ENCODE measurements at regions not wholly inside any gene's neighbourhood (a gene's known extent, or its start where the extent isn't known, plus 50 kb on each side); places are given as distances from the start of the nearest gene placed in this dataset.

- FAIRE-seq (no peak), DNase-seq (ENCODE audit: low read depth) (no peak)
- H3K27ac ChIP-seq (ENCODE audit: low read depth, low read length) = no peak overlapping the region
- no peak for TF ChIP-seq EZH2 (IDR thresholded peaks at IDR 0.05; ENCODE audit: insufficient read depth, low read length)
- Mint-ChIP-seq H3K36me3 (ENCODE audit: low read depth, unreplicated experiment) (no peaks in the 10 kb centered on the region), H3K4me3 (ENCODE audit: unreplicated experiment) (no peak overlapping the region), H3K4me1 (ENCODE audit: low read depth, unreplicated experiment) (peaks cover 34% of the 10 kb centered on the region), H3K9me3 (ENCODE audit: unreplicated experiment) (no peaks in the 10 kb centered on the region), H3K27me3 (ENCODE audit: low read depth, unreplicated experiment) (no peaks in the 10 kb centered on the region), H3K27ac (ENCODE audit: unreplicated experiment) (peak overlapping the region; percentile 6)
- peaks cover 13% of the 10 kb centered on the region for H3K4me1 ChIP-seq (ENCODE audit: insufficient read depth, low read length)
- H3K4me3 ChIP-seq (ENCODE audit: insufficient read depth, low read depth, low read length) = no peak overlapping the region
- H3K27me3 ChIP-seq (ENCODE audit: insufficient read depth, low read length) = no peaks in the 10 kb centered on the region
- no peaks in the 10 kb centered on the region for H4K20me1 ChIP-seq (ENCODE audit: insufficient read depth, low read length)
- no peaks in the 10 kb centered on the region for H3K36me3 ChIP-seq (ENCODE audit: insufficient read depth, low read length)
- H2AFZ ChIP-seq (ENCODE audit: low read depth, low read length) = no peak overlapping the region
- no peaks in the 10 kb centered on the region for H3K9me3 ChIP-seq (ENCODE audit: insufficient read depth, low read depth, low read length)
- H3K4me2 ChIP-seq (ENCODE audit: low read length) = no peak overlapping the region
- no peaks in the 10 kb centered on the region for H3K79me2 ChIP-seq (ENCODE audit: insufficient read depth, low read length)
- no peak overlapping the region for H3K9ac ChIP-seq (ENCODE audit: low read length)
Observed at GRCh38 chr7:30221764-30222163, 62.6 kb upstream of the ZNRF2 start.

- Histone ChIP-seq H3K9ac (ENCODE audit: low read length) (no peak overlapping the region), H2AFZ (ENCODE audit: low read depth, low read length) (no peak overlapping the region), H3K36me3 (ENCODE audit: insufficient read depth, low read length) (no peaks in the 10 kb centered on the region), H3K4me3 (ENCODE audit: insufficient read depth, low read depth, low read length) (no peak overlapping the region), H3K9me3 (ENCODE audit: insufficient read depth, low read depth, low read length) (no peaks in the 10 kb centered on the region), H4K20me1 (ENCODE audit: insufficient read depth, low read length) (no peaks in the 10 kb centered on the region), H3K79me2 (ENCODE audit: insufficient read depth, low read length) (no peaks in the 10 kb centered on the region), H3K27ac (ENCODE audit: low read depth, low read length) (no peak overlapping the region), H3K4me2 (ENCODE audit: low read length) (no peak overlapping the region), H3K27me3 (ENCODE audit: insufficient read depth, low read length) (no peaks in the 10 kb centered on the region), H3K4me1 (ENCODE audit: insufficient read depth, low read length) (peaks cover 13% of the 10 kb centered on the region)
- Mint-ChIP-seq H3K36me3 (ENCODE audit: low read depth, unreplicated experiment) (no peaks in the 10 kb centered on the region), H3K4me3 (ENCODE audit: unreplicated experiment) (no peak overlapping the region), H3K4me1 (ENCODE audit: low read depth, unreplicated experiment) (peaks cover 38% of the 10 kb centered on the region), H3K9me3 (ENCODE audit: unreplicated experiment) (no peaks in the 10 kb centered on the region), H3K27me3 (ENCODE audit: low read depth, unreplicated experiment) (no peaks in the 10 kb centered on the region), H3K27ac (ENCODE audit: unreplicated experiment) (no peak overlapping the region)
- DNase-seq (ENCODE audit: low read depth) (no peak), FAIRE-seq (no peak)
- TF ChIP-seq, protein P1, sequence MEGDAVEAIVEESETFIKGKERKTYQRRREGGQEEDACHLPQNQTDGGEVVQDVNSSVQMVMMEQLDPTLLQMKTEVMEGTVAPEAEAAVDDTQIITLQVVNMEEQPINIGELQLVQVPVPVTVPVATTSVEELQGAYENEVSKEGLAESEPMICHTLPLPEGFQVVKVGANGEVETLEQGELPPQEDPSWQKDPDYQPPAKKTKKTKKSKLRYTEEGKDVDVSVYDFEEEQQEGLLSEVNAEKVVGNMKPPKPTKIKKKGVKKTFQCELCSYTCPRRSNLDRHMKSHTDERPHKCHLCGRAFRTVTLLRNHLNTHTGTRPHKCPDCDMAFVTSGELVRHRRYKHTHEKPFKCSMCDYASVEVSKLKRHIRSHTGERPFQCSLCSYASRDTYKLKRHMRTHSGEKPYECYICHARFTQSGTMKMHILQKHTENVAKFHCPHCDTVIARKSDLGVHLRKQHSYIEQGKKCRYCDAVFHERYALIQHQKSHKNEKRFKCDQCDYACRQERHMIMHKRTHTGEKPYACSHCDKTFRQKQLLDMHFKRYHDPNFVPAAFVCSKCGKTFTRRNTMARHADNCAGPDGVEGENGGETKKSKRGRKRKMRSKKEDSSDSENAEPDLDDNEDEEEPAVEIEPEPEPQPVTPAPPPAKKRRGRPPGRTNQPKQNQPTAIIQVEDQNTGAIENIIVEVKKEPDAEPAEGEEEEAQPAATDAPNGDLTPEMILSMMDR (IDR thresholded peaks at IDR 0.05; ENCODE audit: insufficient read depth, low read depth, low read length) = no peak
- no peak for TF ChIP-seq EZH2 (IDR thresholded peaks at IDR 0.05; ENCODE audit: insufficient read depth, low read length)
Observed at GRCh38 chr7:30222515-30223215, 61.7 kb upstream of the ZNRF2 start.

DNA sequence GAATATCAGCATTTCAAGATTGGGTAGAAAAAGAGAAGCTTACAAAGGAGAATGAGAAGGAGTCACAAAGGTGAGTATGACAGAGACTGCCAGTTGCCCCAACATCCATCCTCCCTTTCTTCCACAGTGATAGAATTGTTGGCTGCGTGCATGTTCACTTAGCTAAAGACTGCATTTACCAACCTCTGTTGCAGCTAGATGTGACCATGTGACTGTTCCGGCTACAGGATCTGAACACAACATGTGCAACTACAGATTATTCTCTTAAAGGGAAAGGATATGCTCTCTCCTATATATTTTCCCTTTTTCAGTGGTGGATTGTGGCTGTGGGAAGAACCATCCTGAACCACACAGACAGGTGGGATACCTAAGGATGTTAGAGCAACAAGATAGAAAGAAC is 60.5 kb upstream of the ZNRF2 start:
- Histone ChIP-seq H3K79me2 (ENCODE audit: insufficient read depth, low read length) (no peaks in the 10 kb centered on the region), H3K27me3 (ENCODE audit: insufficient read depth, low read length) (no peaks in the 10 kb centered on the region), H3K9ac (ENCODE audit: low read length) (no peak overlapping the region), H3K4me2 (ENCODE audit: low read length) (no peak overlapping the region), H3K27ac (ENCODE audit: low read depth, low read length) (no peak overlapping the region), H3K36me3 (ENCODE audit: insufficient read depth, low read length) (no peaks in the 10 kb centered on the region), H2AFZ (ENCODE audit: low read depth, low read length) (no peak overlapping the region), H3K9me3 (ENCODE audit: insufficient read depth, low read depth, low read length) (no peaks in the 10 kb centered on the region), H3K4me3 (ENCODE audit: insufficient read depth, low read depth, low read length) (no peak overlapping the region), H3K4me1 (ENCODE audit: insufficient read depth, low read length) (peaks cover 13% of the 10 kb centered on the region), H4K20me1 (ENCODE audit: insufficient read depth, low read length) (no peaks in the 10 kb centered on the region)
- Mint-ChIP-seq H3K4me3 (ENCODE audit: unreplicated experiment) (no peak overlapping the region), H3K36me3 (ENCODE audit: low read depth, unreplicated experiment) (no peaks in the 10 kb centered on the region), H3K4me1 (ENCODE audit: low read depth, unreplicated experiment) (peaks cover 38% of the 10 kb centered on the region), H3K27ac (ENCODE audit: unreplicated experiment) (no peak overlapping the region), H3K27me3 (ENCODE audit: low read depth, unreplicated experiment) (no peaks in the 10 kb centered on the region), H3K9me3 (ENCODE audit: unreplicated experiment) (no peaks in the 10 kb centered on the region)
- no peak for DNase-seq (ENCODE audit: low read depth)
- no peak for TF ChIP-seq EZH2 (IDR thresholded peaks at IDR 0.05; ENCODE audit: insufficient read depth, low read length)
- TF ChIP-seq, protein P1 (IDR thresholded peaks at IDR 0.05; ENCODE audit: insufficient read depth, low read depth, low read length) = no peak
- FAIRE-seq = no peak

Data from astrocyte (in vitro differentiated cells and primary cell).